ENCODE measurements at regions not wholly inside any gene's neighbourhood (a gene's known extent, or its start where the extent isn't known, plus 50 kb on each side); places are given as distances from the start of the nearest gene placed in this dataset.
A peak's percentile ranks its signal among the peaks of the same experiment; 100 is the strongest.

DNA sequence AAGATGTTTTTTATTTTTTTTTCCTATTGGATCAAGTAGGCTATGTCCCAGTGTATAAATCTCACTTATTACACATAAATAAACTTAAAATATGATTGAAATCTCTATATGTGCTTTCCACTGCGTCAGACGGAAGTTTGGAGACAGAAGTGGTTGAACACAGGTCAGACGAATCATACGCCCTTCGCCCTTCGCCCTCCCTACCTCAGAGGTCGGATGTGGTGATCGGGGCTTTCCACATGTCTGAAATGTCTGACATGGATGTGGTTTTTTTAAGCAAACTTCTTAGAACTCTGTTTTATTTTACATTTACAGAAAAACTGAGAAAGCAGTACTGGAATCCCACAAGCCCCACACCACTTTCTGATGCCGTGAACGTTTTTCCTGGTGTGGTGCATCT is 344.4 kb downstream of the THBS2 start:
- ChIA-PET POLR2A (no interaction called here), CTCF (no interaction called here)
- Histone ChIP-seq H3K4me2 (no peak overlapping the region), H3K27ac (no peak overlapping the region), H3K4me1 (no peaks in the 10 kb centered on the region), H3K9me3 (no peaks in the 10 kb centered on the region), H3K4me3 (no peak overlapping the region)
- DNase-seq (ENCODE audit: low read depth in 1 of 2, low spot score in 1 of 2) (no peak), ATAC-seq (no peak), FAIRE-seq (no peak)
- WGBS (ENCODE audit: missing lambda C conversion rate) = 80% methylated on average over 10 of the region's 10 CpGs
- no peak for TF ChIP-seq ESRRA (IDR thresholded peaks at IDR 0.05; ENCODE audit: borderline replicate concordance, low read length)
- TF ChIP-seq CHD4 (IDR thresholded peaks at IDR 0.05; ENCODE audit: borderline replicate concordance) = no peak
- TF ChIP-seq NFE2L2 (conservative IDR thresholded peaks at IDR 0.05; ENCODE audit: low read length) = no peak
- no peak for TF ChIP-seq JUNB (IDR thresholded peaks at IDR 0.05)
- no peak for TF ChIP-seq RFX5 (IDR thresholded peaks at IDR 0.05)
- no peak for TF ChIP-seq POLR2AphosphoS2 (conservative IDR thresholded peaks at IDR 0.05; ENCODE audit: low read length)
- no peak for TF ChIP-seq FOSL2 (IDR thresholded peaks at IDR 0.05)
- no peak for TF ChIP-seq FOSL2 (CRISPR knock-in tag; IDR thresholded peaks at IDR 0.05)
- TF ChIP-seq EHMT2 (IDR thresholded peaks at IDR 0.05; ENCODE audit: low read depth) = no peak
- TF ChIP-seq NR3C1 (IDR thresholded peaks at IDR 0.05) = no peak
- TF ChIP-seq, protein P1, sequence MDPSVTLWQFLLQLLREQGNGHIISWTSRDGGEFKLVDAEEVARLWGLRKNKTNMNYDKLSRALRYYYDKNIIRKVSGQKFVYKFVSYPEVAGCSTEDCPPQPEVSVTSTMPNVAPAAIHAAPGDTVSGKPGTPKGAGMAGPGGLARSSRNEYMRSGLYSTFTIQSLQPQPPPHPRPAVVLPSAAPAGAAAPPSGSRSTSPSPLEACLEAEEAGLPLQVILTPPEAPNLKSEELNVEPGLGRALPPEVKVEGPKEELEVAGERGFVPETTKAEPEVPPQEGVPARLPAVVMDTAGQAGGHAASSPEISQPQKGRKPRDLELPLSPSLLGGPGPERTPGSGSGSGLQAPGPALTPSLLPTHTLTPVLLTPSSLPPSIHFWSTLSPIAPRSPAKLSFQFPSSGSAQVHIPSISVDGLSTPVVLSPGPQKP (IDR thresholded peaks at IDR 0.05; ENCODE audit: low read depth, low read length) = no peak
- TF ChIP-seq, protein P2, sequence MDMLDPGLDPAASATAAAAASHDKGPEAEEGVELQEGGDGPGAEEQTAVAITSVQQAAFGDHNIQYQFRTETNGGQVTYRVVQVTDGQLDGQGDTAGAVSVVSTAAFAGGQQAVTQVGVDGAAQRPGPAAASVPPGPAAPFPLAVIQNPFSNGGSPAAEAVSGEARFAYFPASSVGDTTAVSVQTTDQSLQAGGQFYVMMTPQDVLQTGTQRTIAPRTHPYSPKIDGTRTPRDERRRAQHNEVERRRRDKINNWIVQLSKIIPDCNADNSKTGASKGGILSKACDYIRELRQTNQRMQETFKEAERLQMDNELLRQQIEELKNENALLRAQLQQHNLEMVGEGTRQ (IDR thresholded peaks at IDR 0.05) = no peak
- TF ChIP-seq, protein P3, sequence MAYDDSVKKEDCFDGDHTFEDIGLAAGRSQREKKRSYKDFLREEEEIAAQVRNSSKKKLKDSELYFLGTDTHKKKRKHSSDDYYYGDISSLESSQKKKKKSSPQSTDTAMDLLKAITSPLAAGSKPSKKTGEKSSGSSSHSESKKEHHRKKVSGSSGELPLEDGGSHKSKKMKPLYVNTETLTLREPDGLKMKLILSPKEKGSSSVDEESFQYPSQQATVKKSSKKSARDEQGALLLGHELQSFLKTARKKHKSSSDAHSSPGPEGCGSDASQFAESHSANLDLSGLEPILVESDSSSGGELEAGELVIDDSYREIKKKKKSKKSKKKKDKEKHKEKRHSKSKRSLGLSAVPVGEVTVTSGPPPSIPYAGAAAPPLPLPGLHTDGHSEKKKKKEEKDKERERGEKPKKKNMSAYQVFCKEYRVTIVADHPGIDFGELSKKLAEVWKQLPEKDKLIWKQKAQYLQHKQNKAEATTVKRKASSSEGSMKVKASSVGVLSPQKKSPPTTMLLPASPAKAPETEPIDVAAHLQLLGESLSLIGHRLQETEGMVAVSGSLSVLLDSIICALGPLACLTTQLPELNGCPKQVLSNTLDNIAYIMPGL (CRISPR knock-in tag; IDR thresholded peaks at IDR 0.05; ENCODE audit: borderline replicate concordance) = no peak
- no peak for TF ChIP-seq KDM5A (IDR thresholded peaks at IDR 0.05)
- TF ChIP-seq FOSB (CRISPR knock-in tag; IDR thresholded peaks at IDR 0.05) = no peak
- TF ChIP-seq HOXB13 (CRISPR knock-in tag; IDR thresholded peaks at IDR 0.05; ENCODE audit: low read depth) = no peak
- TF ChIP-seq ZSCAN20 (CRISPR knock-in tag; IDR thresholded peaks at IDR 0.05) = no peak
- no peak for TF ChIP-seq CHD2 (IDR thresholded peaks at IDR 0.05; ENCODE audit: low read length, partially characterized antibody)
- TF ChIP-seq RNF2 (IDR thresholded peaks at IDR 0.05; ENCODE audit: borderline replicate concordance, low read depth) = no peak
- no peak for TF ChIP-seq SMC3 (IDR thresholded peaks at IDR 0.05)

DNA sequence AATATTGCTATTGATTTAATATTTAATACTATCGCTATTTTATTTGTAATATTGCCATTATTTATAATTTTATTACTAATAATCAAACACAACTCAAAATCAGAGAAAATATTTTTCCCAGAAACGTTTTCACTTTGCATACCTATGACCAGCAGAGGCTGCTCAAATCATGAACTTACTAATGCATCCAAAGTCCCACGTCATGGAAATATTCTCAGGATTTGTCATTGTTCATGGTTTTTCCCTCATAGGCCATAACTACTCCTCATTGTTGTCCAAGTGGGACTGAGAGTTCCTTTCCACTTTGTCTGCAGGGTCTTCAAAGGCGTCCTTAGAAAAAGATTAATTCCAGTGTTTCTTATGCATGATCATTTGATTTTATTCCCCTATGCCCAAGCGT is 344.8 kb downstream of the THBS2 start:
- ATAC-seq (no peak), DNase-seq (ENCODE audit: low read depth in 1 of 2, low spot score in 1 of 2) (peak; percentile 10 to 29), FAIRE-seq (no peak)
- no peak for TF ChIP-seq CBX2 (IDR thresholded peaks at IDR 0.05; ENCODE audit: borderline replicate concordance, low read depth)
- TF ChIP-seq RAD21 (conservative IDR thresholded peaks at IDR 0.05 in 1 of 2, IDR thresholded peaks at IDR 0.05 in 1 of 2) = peak; percentile 14 to 28; a peak in 2 of 5 replicates
- TF ChIP-seq, protein P4, sequence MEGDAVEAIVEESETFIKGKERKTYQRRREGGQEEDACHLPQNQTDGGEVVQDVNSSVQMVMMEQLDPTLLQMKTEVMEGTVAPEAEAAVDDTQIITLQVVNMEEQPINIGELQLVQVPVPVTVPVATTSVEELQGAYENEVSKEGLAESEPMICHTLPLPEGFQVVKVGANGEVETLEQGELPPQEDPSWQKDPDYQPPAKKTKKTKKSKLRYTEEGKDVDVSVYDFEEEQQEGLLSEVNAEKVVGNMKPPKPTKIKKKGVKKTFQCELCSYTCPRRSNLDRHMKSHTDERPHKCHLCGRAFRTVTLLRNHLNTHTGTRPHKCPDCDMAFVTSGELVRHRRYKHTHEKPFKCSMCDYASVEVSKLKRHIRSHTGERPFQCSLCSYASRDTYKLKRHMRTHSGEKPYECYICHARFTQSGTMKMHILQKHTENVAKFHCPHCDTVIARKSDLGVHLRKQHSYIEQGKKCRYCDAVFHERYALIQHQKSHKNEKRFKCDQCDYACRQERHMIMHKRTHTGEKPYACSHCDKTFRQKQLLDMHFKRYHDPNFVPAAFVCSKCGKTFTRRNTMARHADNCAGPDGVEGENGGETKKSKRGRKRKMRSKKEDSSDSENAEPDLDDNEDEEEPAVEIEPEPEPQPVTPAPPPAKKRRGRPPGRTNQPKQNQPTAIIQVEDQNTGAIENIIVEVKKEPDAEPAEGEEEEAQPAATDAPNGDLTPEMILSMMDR (IDR thresholded peaks at IDR 0.05) = peak; percentile 21; the same call in 1 of the 3 replicates
- 51% methylated on average over 5 of the region's 5 CpGs for WGBS (ENCODE audit: missing lambda C conversion rate)
- Histone ChIP-seq H3K27ac (no peak overlapping the region), H3K4me2 (no peak overlapping the region), H3K9me3 (no peaks in the 10 kb centered on the region), H3K4me1 (no peaks in the 10 kb centered on the region), H3K4me3 (no peak overlapping the region)
- POLR2A ChIA-PET = no interaction called here
- CTCF ChIA-PET = no interaction called here

Measured in A549 (cell line).